Cardiac muscle cell (in vitro differentiated cells and primary cell): ENCODE measurements at regions not wholly inside any gene's neighbourhood (a gene's known extent, or its start where the extent isn't known, plus 50 kb on each side); places are given as distances from the start of the nearest gene placed in this dataset.

Experiments used
- DNase-seq, 2 donors: peaks; one replicate each; pipeline versions ENCODE4 v3.0.0 to v3.0.0-alpha.2; 2010 to 2017; ENCODE audit warnings: low read depth in 1 of 2, low spot score in 1 of 2
- H3K27ac ChIP-seq: fragments of 200-600 bp; sonication (generic); 2 replicates; pipeline ENCODE4 v1.5.1; 2016
- H3K27me3 ChIP-seq: fragments of 200-600 bp; sonication (generic); 2 replicates; pipeline ENCODE4 v1.6.0; 2016; ENCODE audit warnings: control low read depth
- H3K36me3 ChIP-seq: fragments of 200-600 bp; sonication (generic); 2 replicates; pipeline ENCODE4 v1.5.1; 2016; ENCODE audit warnings: control low read depth
- H3K4me1 ChIP-seq: fragments of 200-600 bp; sonication (generic); 2 replicates; pipeline ENCODE4 v1.8.1; 2017; ENCODE audit warnings: low read depth, mild to moderate bottlenecking, mixed run types
- H3K4me3 ChIP-seq: fragments of 200-600 bp; sonication (generic); 2 replicates; pipeline ENCODE4 v1.5.1; 2016; ENCODE audit warnings: mild to moderate bottlenecking
- H3K9me3 ChIP-seq: fragments of 200-600 bp; sonication (generic); 2 replicates; pipeline ENCODE4 v1.5.1; 2017; ENCODE audit warnings: low read depth, mild to moderate bottlenecking, control low read depth
- CTCF ChIP-seq: IDR thresholded peaks from 2 replicates; pipeline ENCODE4 v1.5.1; 2012; ENCODE audit warnings: low read depth, mild to moderate bottlenecking, low read length

- H3K4me3 ChIP-seq: no peak overlapping the region
- peaks cover 10% of the 10 kb centered on the region for H3K4me1 ChIP-seq
- no peaks in the 10 kb centered on the region for H3K9me3 ChIP-seq
- no peaks in the 10 kb centered on the region for H3K36me3 ChIP-seq
- TF ChIP-seq CTCF: no peak
- no peak overlapping the region for H3K27ac ChIP-seq
- no peak for DNase-seq
- H3K27me3 ChIP-seq: no peaks in the 10 kb centered on the region
Observed at GRCh38 chr12:25787701-25788100, 170.8 kb upstream of the RASSF8 start.

- H3K27ac ChIP-seq: no peak overlapping the region
- H3K27me3 ChIP-seq: no peaks in the 10 kb centered on the region
- no peak overlapping the region for H3K4me3 ChIP-seq
- peaks cover 14% of the 10 kb centered on the region for H3K4me1 ChIP-seq
- no peaks in the 10 kb centered on the region for H3K36me3 ChIP-seq
- peak in 1 of 2 donors; percentile 61 for DNase-seq
- no peak for TF ChIP-seq CTCF
- no peaks in the 10 kb centered on the region for H3K9me3 ChIP-seq
Observed at GRCh38 chr12:25788707-25789442, 169.6 kb upstream of the RASSF8 start.

- Histone ChIP-seq H3K9me3 (no peaks in the 10 kb centered on the region), H3K4me3 (no peak overlapping the region), H3K36me3 (no peaks in the 10 kb centered on the region), H3K27me3 (no peaks in the 10 kb centered on the region), H3K4me1 (peaks cover 14% of the 10 kb centered on the region), H3K27ac (no peak overlapping the region)
- peak in 1 of 2 donors; percentile 90 for DNase-seq
- TF ChIP-seq CTCF: no peak
Observed at GRCh38 chr12:25789541-25789944, 168.9 kb upstream of the RASSF8 start.

GRCh38 chr12:25792031-25792430 is 166.5 kb upstream of the RASSF8 start:
- Histone ChIP-seq H3K27ac (no peak overlapping the region), H3K4me3 (no peak overlapping the region), H3K4me1 (peaks cover 38% of the 10 kb centered on the region), H3K27me3 (no peaks in the 10 kb centered on the region), H3K36me3 (no peaks in the 10 kb centered on the region), H3K9me3 (no peaks in the 10 kb centered on the region)
- no peak for TF ChIP-seq CTCF
- DNase-seq: no peak

GRCh38 chr12:25793196-25793595 is 165.3 kb upstream of the RASSF8 start:
- TF ChIP-seq CTCF: no peak
- Histone ChIP-seq H3K4me1 (peaks cover 48% of the 10 kb centered on the region), H3K36me3 (no peaks in the 10 kb centered on the region), H3K27ac (no peak overlapping the region), H3K4me3 (no peak overlapping the region), H3K9me3 (no peaks in the 10 kb centered on the region), H3K27me3 (no peaks in the 10 kb centered on the region)
- no peak for DNase-seq

- H3K36me3 ChIP-seq: no peaks in the 10 kb centered on the region
- no peak overlapping the region for H3K4me3 ChIP-seq
- no peaks in the 10 kb centered on the region for H3K27me3 ChIP-seq
- H3K9me3 ChIP-seq: no peaks in the 10 kb centered on the region
- H3K4me1 ChIP-seq: peaks cover 47% of the 10 kb centered on the region
- DNase-seq: no peak
- no peak for TF ChIP-seq CTCF
- no peak overlapping the region for H3K27ac ChIP-seq
Observed at GRCh38 chr12:25794571-25794970, 163.9 kb upstream of the RASSF8 start.
